H9 (cell line): ENCODE measurements at regions not wholly inside any gene's neighbourhood (a gene's known extent, or its start where the extent isn't known, plus 50 kb on each side); places are given as distances from the start of the nearest gene placed in this dataset.

Source experiments
- DNase-seq: peaks from one replicate; pipeline ENCODE4 v3.0.0-alpha.2; 2017
- H2AFZ ChIP-seq: one replicate; pipeline ENCODE4 v1.6.1; 2013; ENCODE audit warnings: mild to moderate bottlenecking, low read length, control low read depth, moderate library complexity
- H2AK5ac ChIP-seq: 2 replicates; pipeline ENCODE4 v1.6.1; 2013; ENCODE audit warnings: low read length, control low read depth, mixed read lengths; ENCODE audit not compliant: insufficient read length
- H2BK120ac ChIP-seq: one replicate; pipeline ENCODE4 v1.6.1; 2013; ENCODE audit warnings: low read depth, mild to moderate bottlenecking, low read length, control low read depth, inconsistent platforms; ENCODE audit not compliant: poor library complexity, severe bottlenecking
- H2BK12ac ChIP-seq: 2 replicates; pipeline ENCODE4 v1.6.1; 2013; ENCODE audit warnings: low read length, control low read depth, mixed read lengths, low read depth; ENCODE audit not compliant: insufficient read length
- H2BK15ac ChIP-seq: 2 replicates; pipeline ENCODE4 v1.6.1; 2013; ENCODE audit warnings: low read depth, low read length, control low read depth
- H2BK20ac ChIP-seq: one replicate; pipeline ENCODE4 v1.6.1; 2013; ENCODE audit warnings: low read depth, mild to moderate bottlenecking, low read length, control low read depth, inconsistent platforms; ENCODE audit not compliant: poor library complexity, severe bottlenecking
- H2BK5ac ChIP-seq: 2 replicates; pipeline ENCODE4 v1.6.1; 2013; ENCODE audit warnings: low read length, control low read depth, mixed read lengths; ENCODE audit not compliant: insufficient read length
- H3K14ac ChIP-seq: 2 replicates; pipeline ENCODE4 v1.6.1; 2013; ENCODE audit warnings: low read length, control low read depth; ENCODE audit not compliant: insufficient read depth
- H3K18ac ChIP-seq: 2 replicates; pipeline ENCODE4 v1.6.1; 2013; ENCODE audit warnings: low read depth, mild to moderate bottlenecking, mixed read lengths, low read length, control low read depth; ENCODE audit not compliant: insufficient read length
- H3K23ac ChIP-seq: 2 replicates; pipeline ENCODE4 v1.6.1; 2013; ENCODE audit warnings: low read length, control low read depth, mixed read lengths, low read depth; ENCODE audit not compliant: insufficient read length
- H3K23me2 ChIP-seq: 2 replicates; pipeline ENCODE4 v1.6.1; 2013; ENCODE audit warnings: low read depth, mild to moderate bottlenecking, mixed read lengths, low read length, control low read depth; ENCODE audit not compliant: insufficient read length, poor library complexity, severe bottlenecking
- H3K27ac ChIP-seq: 2 replicates; pipeline ENCODE4 v1.5.1; 2013; ENCODE audit warnings: low read length, control low read depth, mixed read lengths, low read depth; ENCODE audit not compliant: insufficient read length
- H3K27me3 ChIP-seq: 2 replicates; pipeline ENCODE4 v1.6.1; 2013; ENCODE audit warnings: low read length, control low read depth, inconsistent platforms; ENCODE audit not compliant: insufficient read depth
- H3K4ac ChIP-seq: 2 replicates; pipeline ENCODE4 v1.6.1; 2013; ENCODE audit warnings: low read depth, mild to moderate bottlenecking, control low read depth, inconsistent platforms, low read length, moderate library complexity
- H3K4me1 ChIP-seq: 2 replicates; pipeline ENCODE4 v1.6.1; 2013; ENCODE audit warnings: low read length, control low read depth, inconsistent platforms; ENCODE audit not compliant: insufficient read depth
- H3K4me2 ChIP-seq: 2 replicates; pipeline ENCODE4 v1.6.1; 2013; ENCODE audit warnings: low read length, control low read depth, mixed read lengths; ENCODE audit not compliant: insufficient read length, insufficient read depth
- H3K56ac ChIP-seq: 2 replicates; pipeline ENCODE4 v1.6.1; 2013; ENCODE audit warnings: low read depth, mild to moderate bottlenecking, mixed read lengths, low read length, control low read depth; ENCODE audit not compliant: insufficient read length
- H3K79me1 ChIP-seq: 2 replicates; pipeline ENCODE4 v1.6.1; 2013; ENCODE audit warnings: low read depth, mild to moderate bottlenecking, moderate library complexity, low read length, control low read depth, inconsistent platforms; ENCODE audit not compliant: insufficient read depth, poor library complexity, severe bottlenecking
- H3K79me2 ChIP-seq: 2 replicates; pipeline ENCODE4 v1.6.1; 2013; ENCODE audit warnings: low read length, control low read depth, inconsistent platforms; ENCODE audit not compliant: insufficient read depth
- H3K9ac ChIP-seq: 2 replicates; pipeline ENCODE4 v1.6.1; 2013; ENCODE audit warnings: low read length, control low read depth, mixed read lengths; ENCODE audit not compliant: insufficient read length; ENCODE audit errors: extremely low read depth
- H3K9me3 ChIP-seq: one replicate; pipeline ENCODE4 v1.6.1; 2013; ENCODE audit warnings: low read depth, low read length, inconsistent platforms; ENCODE audit not compliant: control insufficient read depth
- H3T11ph ChIP-seq: one replicate; pipeline ENCODE4 v1.6.1; 2013; ENCODE audit warnings: mild to moderate bottlenecking, low read length, control low read depth, inconsistent platforms
- H4K20me1 ChIP-seq: one replicate; pipeline ENCODE4 v1.6.1; 2013; ENCODE audit not compliant: control insufficient read depth, insufficient read length, insufficient read depth
- H4K5ac ChIP-seq: 2 replicates; pipeline ENCODE4 v1.6.1; 2013; ENCODE audit warnings: low read depth, mild to moderate bottlenecking, mixed read lengths, low read length, control low read depth; ENCODE audit not compliant: insufficient read length
- H4K8ac ChIP-seq: replicated peaks from 2 replicates; pipeline ENCODE4 v1.6.1; 2013; ENCODE audit warnings: low read length, control low read depth, mixed read lengths, low read depth; ENCODE audit not compliant: insufficient read length
- H4K91ac ChIP-seq: 2 replicates; pipeline ENCODE4 v1.6.1; 2013; ENCODE audit warnings: low read depth, mild to moderate bottlenecking, moderate library complexity, mixed read lengths, low read length, control low read depth; ENCODE audit not compliant: insufficient read length
- H3K27ac Mint-ChIP-seq, 3 experiments: 2 replicates in 2 of 3; 3 replicates in 1 of 3; pipeline ENCODE4 v1.8.0; 2020 to 2021; ENCODE audit warnings: mixed read lengths in 3 of 3, mild to moderate bottlenecking in 1 of 3, moderate library complexity in 1 of 3
- H3K27me3 Mint-ChIP-seq: 2 replicates; pipeline ENCODE4 v1.8.0; 2021; ENCODE audit warnings: low read depth, mild to moderate bottlenecking, moderate library complexity, mixed read lengths
- H3K36me3 Mint-ChIP-seq, 3 experiments: 2 replicates in 2 of 3; 3 replicates in 1 of 3; pipeline ENCODE4 v1.8.0; 2020 to 2021; ENCODE audit warnings: low read depth in 3 of 3, mixed read lengths in 3 of 3; ENCODE audit not compliant: insufficient read depth in 1 of 3
- H3K4me1 Mint-ChIP-seq, 2 experiments: 2 replicates each; pipeline ENCODE4 v1.8.0; 2020; ENCODE audit warnings: mixed read lengths in 2 of 2
- H3K4me3 Mint-ChIP-seq, 2 experiments: 2 replicates in 1 of 2; 3 replicates in 1 of 2; pipeline ENCODE4 v1.8.0; 2020 to 2021; ENCODE audit warnings: mild to moderate bottlenecking in 2 of 2, mixed read lengths in 2 of 2, moderate library complexity in 1 of 2
- H3K9me3 Mint-ChIP-seq, 2 experiments: 2 replicates in 1 of 2; 3 replicates in 1 of 2; pipeline ENCODE4 v1.8.0; 2020; ENCODE audit warnings: mild to moderate bottlenecking in 2 of 2, mixed read lengths in 2 of 2, moderate library complexity in 1 of 2
- CTCF ChIP-seq: fragments of 200-600 bp; sonication (generic); conservative IDR thresholded peaks from 3 replicates; pipeline ENCODE4 v1.8.0; 2021; ENCODE audit warnings: antibody characterized with exemption, mild to moderate bottlenecking
- WGBS: extraction: QIAGEN DNeasy Blood & Tissue Kit; methylation state at CpG from one replicate; pipeline ENCODE4 v1.1.7; 2013; ENCODE audit warnings: missing lambda C conversion rate, low lambda C conversion rate, mixed read lengths; ENCODE audit not compliant: insufficient read length; ENCODE audit errors: extremely low coverage; 5-methylcytosine and 5-hydroxymethylcytosine counted together

GRCh38 chr3:178184833-178185232 lies 351.4 kb upstream of the KCNMB2 start:
- Histone ChIP-seq H4K8ac (no peak overlapping the region), H3K9me3 (no peaks in the 10 kb centered on the region), H3K14ac (no peak overlapping the region), H3K23me2 (no peaks in the 10 kb centered on the region), H4K5ac (no peak overlapping the region), H3K4me2 (no peak overlapping the region), H3K56ac (no peak overlapping the region), H2BK20ac (no peak overlapping the region), H3K23ac (no peak overlapping the region), H4K20me1 (no peaks in the 10 kb centered on the region), H2BK5ac (no peak overlapping the region), H3K4me1 (peaks cover 2% of the 10 kb centered on the region; the same call in 1 of the 2 replicates), H3T11ph (no peak overlapping the region), H3K9ac (no peak overlapping the region), H3K18ac (no peak overlapping the region), H4K91ac (no peak overlapping the region), H2BK120ac (no peak overlapping the region), H3K79me1 (no peaks in the 10 kb centered on the region), H3K27me3 (no peaks in the 10 kb centered on the region), H3K27ac (no peak overlapping the region), H2BK12ac (no peak overlapping the region), H2BK15ac (no peak overlapping the region), H3K4ac (no peak overlapping the region), H2AK5ac (no peak overlapping the region), H3K79me2 (no peaks in the 10 kb centered on the region), H2AFZ (no peak overlapping the region)
- H3K27me3 Mint-ChIP-seq: no peaks in the 10 kb centered on the region
- H3K9me3 Mint-ChIP-seq: peaks cover 0 to 4% of the 10 kb centered on the region in 2 experiments; a peak in 2 of 5 replicates
- no peak overlapping the region for H3K4me3 Mint-ChIP-seq
- H3K36me3 Mint-ChIP-seq: 0 out of 7 replicates have a peak, but pooled peaks cover 0 to 4% (median 0%) of the 10 kb centered on the region in 3 experiments
- H3K27ac Mint-ChIP-seq: no peak overlapping the region
- TF ChIP-seq CTCF: no peak
- WGBS: no CpG with 5 or more reads among the region's 2 CpGs
- H3K4me1 Mint-ChIP-seq: peaks cover 10 to 15% of the 10 kb centered on the region in 2 experiments
- DNase-seq: no peak
